ENCODE measurements at regions not wholly inside any gene's neighbourhood (a gene's known extent, or its start where the extent isn't known, plus 50 kb on each side); places are given as distances from the start of the nearest gene placed in this dataset.
"Not testable (repeated sequence)": the region's sequence is repeated elsewhere in the genome, so short reads cannot be mapped to it uniquely, and the experiment has no call there.

DNA sequence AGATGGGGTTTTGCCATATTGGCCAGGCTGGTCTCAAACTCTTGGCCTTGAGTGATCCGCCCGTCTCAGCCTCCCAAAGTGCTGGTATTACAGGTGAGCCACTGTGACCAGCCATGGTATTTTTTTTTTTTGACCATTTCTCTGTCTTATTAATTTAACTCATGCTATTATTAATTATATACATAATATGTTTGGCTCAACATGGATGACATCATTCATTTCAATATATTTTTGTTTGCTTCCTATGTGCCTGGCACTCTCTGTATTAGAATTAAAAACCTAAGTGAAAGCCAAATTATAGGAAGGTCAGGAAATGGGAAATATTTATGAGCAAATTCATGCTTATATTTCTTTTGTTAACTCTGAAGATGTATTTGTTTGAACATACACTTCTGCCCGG, 55.8 kb upstream of the AKIRIN2 start:
- DNase-seq (ENCODE audit: low read depth) = no peak

DNA sequence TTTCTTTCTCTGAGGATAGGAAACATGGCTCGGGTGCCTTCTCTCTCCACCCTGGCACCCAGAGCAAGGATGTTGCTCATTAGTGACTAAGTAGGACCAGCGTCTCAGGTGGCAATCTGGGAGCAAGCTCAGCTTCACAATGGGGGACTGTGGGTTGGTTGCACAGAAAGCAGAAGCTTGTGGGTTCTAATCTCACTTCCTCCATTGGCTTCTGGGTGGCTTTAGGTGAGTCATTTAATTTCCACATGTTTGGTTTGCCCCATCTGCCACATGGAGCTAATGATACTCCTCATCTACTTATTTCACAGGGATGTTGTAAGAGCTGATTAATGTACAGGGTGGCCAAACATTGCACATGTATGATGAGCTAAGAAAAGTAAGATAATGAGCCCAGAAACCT, 54.8 kb upstream of the AKIRIN2 start:
- peak; percentile 27 for DNase-seq (ENCODE audit: low read depth)

DNA sequence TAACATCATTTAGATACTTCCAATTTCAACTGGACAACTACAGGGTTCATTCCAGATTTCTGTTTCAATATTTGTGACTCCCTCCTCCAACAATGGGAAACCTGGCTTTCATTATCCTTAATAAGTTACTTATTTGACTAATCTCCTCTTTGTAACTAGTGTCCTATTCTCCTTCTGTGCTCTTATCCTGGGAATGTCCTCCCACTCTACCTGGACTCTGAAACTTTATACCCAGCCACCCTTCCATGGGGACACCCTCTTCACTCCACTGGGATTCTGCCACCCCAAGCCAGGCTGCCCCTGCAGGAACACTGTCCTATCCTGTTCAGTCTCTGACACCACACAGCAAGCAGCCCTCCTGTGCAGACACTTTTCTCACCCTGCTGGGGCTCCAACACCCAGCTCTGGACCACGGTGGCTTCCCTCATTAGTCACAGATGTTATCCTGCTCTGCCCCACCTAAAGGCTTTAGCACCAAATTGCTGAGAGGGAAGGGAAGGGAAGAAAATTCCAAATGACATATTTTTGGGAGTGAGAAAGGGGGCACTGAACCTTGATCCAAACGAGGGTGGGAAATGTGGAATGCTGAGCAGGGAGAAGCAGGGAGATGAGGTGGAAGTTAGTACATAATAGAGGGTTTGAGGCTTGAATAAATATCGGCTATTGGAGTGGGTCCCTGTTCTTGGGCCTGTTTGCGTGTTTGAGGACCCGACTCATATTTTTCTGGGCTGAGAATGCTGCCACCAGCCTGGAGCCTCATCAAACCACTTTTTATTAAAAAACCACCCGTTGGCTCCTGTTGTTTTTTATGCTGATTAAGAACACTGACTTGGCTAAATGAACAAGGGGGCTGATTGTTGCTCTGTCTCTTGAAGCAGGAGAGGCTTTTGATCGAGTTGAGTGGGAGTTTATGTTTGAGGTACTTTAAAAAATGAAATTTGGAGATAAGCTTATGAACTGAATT, 54.0 kb upstream of the AKIRIN2 start:
- DNase-seq (ENCODE audit: low read depth) = no peak

DNA sequence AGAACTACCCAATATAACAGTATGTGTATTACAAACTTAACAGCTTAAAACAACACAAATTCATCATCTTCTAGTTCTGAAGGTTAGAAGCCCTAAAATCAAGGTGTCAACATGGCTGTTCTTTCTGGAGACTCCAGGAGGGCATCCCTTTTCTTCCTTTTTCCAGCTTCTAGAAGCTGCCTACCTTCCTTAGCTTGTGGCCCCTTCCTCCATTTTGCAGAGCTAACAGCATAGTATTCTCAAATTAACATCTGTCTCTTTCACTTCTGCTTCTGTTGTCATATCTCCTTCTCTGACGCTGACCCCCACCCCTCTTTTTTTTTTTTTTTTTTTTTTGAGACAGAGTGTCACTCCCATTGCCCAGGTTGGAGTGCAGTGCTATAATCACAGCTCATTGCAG, 52.8 kb upstream of the AKIRIN2 start:
- no peak for DNase-seq (ENCODE audit: low read depth)

DNA sequence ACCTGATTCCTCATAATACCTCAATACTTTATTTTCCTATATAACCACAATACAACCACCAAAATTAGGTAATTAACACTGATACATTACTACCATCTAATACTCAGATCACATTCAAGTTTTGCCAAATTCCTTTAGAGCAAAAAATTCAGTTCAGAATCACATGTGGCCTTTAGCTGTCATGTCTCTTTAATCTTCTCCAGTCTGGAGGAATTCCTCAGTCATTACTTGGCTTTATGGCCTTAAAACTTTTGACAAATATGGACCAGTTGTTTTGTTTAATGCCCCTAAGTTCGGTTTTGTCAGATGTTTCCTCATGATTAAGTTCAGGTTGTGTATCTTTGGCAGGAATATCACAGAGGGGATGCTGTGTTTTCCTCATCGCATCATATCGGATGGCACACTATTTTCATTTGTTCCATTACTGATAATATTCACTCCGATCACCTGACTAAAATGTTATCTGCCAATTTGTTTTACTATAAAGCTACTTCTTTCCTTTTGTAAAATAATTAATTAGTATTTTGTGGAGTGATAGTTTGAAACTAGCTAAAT, 51.2 kb upstream of the AKIRIN2 start:
- no peak for DNase-seq (ENCODE audit: low read depth)

DNA sequence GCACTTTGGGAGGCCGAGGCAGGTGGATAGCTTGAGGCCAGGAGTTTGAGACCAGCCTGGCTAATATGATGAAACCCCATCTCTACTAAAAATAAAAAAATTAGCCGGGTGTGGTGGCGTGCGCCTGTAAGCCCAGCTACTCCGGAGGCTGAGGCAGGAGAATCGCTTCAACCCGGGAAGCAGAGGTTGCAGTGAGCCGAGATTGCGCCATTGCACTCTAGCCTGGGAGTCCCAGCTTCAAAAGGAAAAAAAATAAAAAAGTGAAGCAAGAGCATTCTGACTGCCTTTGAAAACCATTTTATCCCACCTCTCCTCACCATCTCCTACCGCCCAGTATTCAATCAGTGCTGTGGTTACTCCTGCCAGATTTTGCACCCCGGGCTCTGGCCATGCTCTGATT, 50.5 kb upstream of the AKIRIN2 start:
- DNase-seq (ENCODE audit: low read depth) = not testable (repeated sequence)

Data from fibroblast of the conjunctiva (primary cell).